ENCODE measurements at regions not wholly inside any gene's neighbourhood (a gene's known extent, or its start where the extent isn't known, plus 50 kb on each side); places are given as distances from the start of the nearest gene placed in this dataset.

- FAIRE-seq: no peak
Measured at GRCh38 chr4:67109276-67109675, 436.0 kb downstream of the CENPC start.

- no peak for FAIRE-seq
Measured at GRCh38 chr4:67106861-67107460, 438.3 kb downstream of the CENPC start.

- FAIRE-seq: no peak
Measured at GRCh38 chr4:67104145-67104544, 441.2 kb downstream of the CENPC start.

GRCh38 chr4:67103001-67103747, 442.1 kb downstream of the CENPC start:
- no peak for FAIRE-seq

GRCh38 chr4:67101612-67102011, 443.7 kb downstream of the CENPC start:
- FAIRE-seq: no peak

GRCh38 chr4:67092351-67092750, 453.0 kb downstream of the CENPC start:
- FAIRE-seq: no peak

GRCh38 chr4:67091673-67092072, 453.6 kb downstream of the CENPC start:
- FAIRE-seq: no peak

GRCh38 chr4:67087897-67088296, 457.4 kb downstream of the CENPC start:
- no peak for FAIRE-seq

GRCh38 chr4:67084783-67085182, 460.5 kb downstream of the CENPC start:
- no peak for FAIRE-seq

- FAIRE-seq: no peak
Measured at GRCh38 chr4:67083496-67083895, 461.8 kb downstream of the CENPC start.

GRCh38 chr4:67082746-67083145, 462.6 kb downstream of the CENPC start:
- no peak for FAIRE-seq

- no peak for FAIRE-seq
Measured at GRCh38 chr4:67080046-67080557, 465.2 kb downstream of the CENPC start.

GRCh38 chr4:67071641-67072040, 473.7 kb downstream of the CENPC start:
- FAIRE-seq: no peak

GRCh38 chr4:67055319-67055718, 490.0 kb downstream of the CENPC start:
- FAIRE-seq: no peak

GRCh38 chr4:67054896-67055295, 490.4 kb downstream of the CENPC start:
- FAIRE-seq: peak; percentile 53

GRCh38 chr4:67052814-67053675, 492.3 kb downstream of the CENPC start:
- no peak for FAIRE-seq

- no peak for FAIRE-seq
Measured at GRCh38 chr4:67051000-67051789, 494.1 kb downstream of the CENPC start.

- FAIRE-seq: no peak
Measured at GRCh38 chr4:67049446-67049845, 495.9 kb downstream of the CENPC start.

- FAIRE-seq: no peak
Measured at GRCh38 chr4:67048530-67048929, 496.8 kb downstream of the CENPC start.

- no peak for FAIRE-seq
Measured at GRCh38 chr4:67040315-67040714, 505.0 kb downstream of the CENPC start.

GRCh38 chr4:67038228-67038566, 507.1 kb downstream of the CENPC start:
- no peak for FAIRE-seq

GRCh38 chr4:67037504-67038227, 507.6 kb downstream of the CENPC start:
- no peak for FAIRE-seq
